ENCODE measurements at regions not wholly inside any gene's neighbourhood (a gene's known extent, or its start where the extent isn't known, plus 50 kb on each side); places are given as distances from the start of the nearest gene placed in this dataset.

- Histone ChIP-seq H3K9me2 (ENCODE audit: low read depth, low read length) (no peaks in the 10 kb centered on the region), H3K9me3 (ENCODE audit: low read length) (no peaks in the 10 kb centered on the region), H3K9ac (ENCODE audit: low read length) (no peak overlapping the region), H3F3A (ENCODE audit: insufficient read depth, low read length) (no peaks in the 10 kb centered on the region), H3K27ac (ENCODE audit: low read depth, low read length, poor library complexity, severe bottlenecking) (no peak overlapping the region), H3K36me3 (ENCODE audit: insufficient read depth, low read length) (no peaks in the 10 kb centered on the region), H2AFZ (ENCODE audit: low read length) (no peak overlapping the region), H4K20me1 (ENCODE audit: insufficient read depth, low read length) (no peaks in the 10 kb centered on the region), H3K4me2 (ENCODE audit: low read length) (no peak overlapping the region), H3K79me2 (ENCODE audit: insufficient read depth, low read length) (no peaks in the 10 kb centered on the region), H3K4me3 (ENCODE audit: low read depth, low read length, poor library complexity, severe bottlenecking) (no peak overlapping the region), H3K27me3 (ENCODE audit: insufficient read depth, low read length) (no peaks in the 10 kb centered on the region), H3K4me1 (ENCODE audit: insufficient read depth, low read length, severe bottlenecking) (no peaks in the 10 kb centered on the region)
- TF ChIP-seq CTCF (IDR thresholded peaks at IDR 0.05; ENCODE audit: low read length) (no peak), EZH2 (IDR thresholded peaks at IDR 0.05; ENCODE audit: borderline replicate concordance, low read length) (no peak)
Measured at GRCh38 chr2:150644298-150645067, 157.0 kb upstream of the RND3 start.

GRCh38 chr2:150643114-150643725 lies 155.8 kb upstream of the RND3 start:
- no peaks in the 10 kb centered on the region for H3K9me2 ChIP-seq (ENCODE audit: low read depth, low read length)
- TF ChIP-seq EZH2 (IDR thresholded peaks at IDR 0.05; ENCODE audit: borderline replicate concordance, low read length) (no peak), CTCF (IDR thresholded peaks at IDR 0.05; ENCODE audit: low read length) (no peak)

GRCh38 chr2:150640039-150640438 lies 152.6 kb upstream of the RND3 start:
- no peak overlapping the region for H2AFZ ChIP-seq (ENCODE audit: low read length)
- no peaks in the 10 kb centered on the region for H3F3A ChIP-seq (ENCODE audit: insufficient read depth, low read length)
- H4K20me1 ChIP-seq (ENCODE audit: insufficient read depth, low read length), result no peaks in the 10 kb centered on the region
- H3K9me2 ChIP-seq (ENCODE audit: low read depth, low read length), result no peaks in the 10 kb centered on the region
- H3K79me2 ChIP-seq (ENCODE audit: insufficient read depth, low read length), result no peaks in the 10 kb centered on the region
- no peak overlapping the region for H3K4me3 ChIP-seq (ENCODE audit: low read depth, low read length, poor library complexity, severe bottlenecking)
- TF ChIP-seq CTCF (IDR thresholded peaks at IDR 0.05; ENCODE audit: low read length) (no peak), EZH2 (IDR thresholded peaks at IDR 0.05; ENCODE audit: borderline replicate concordance, low read length) (no peak)
- no peaks in the 10 kb centered on the region for H3K9me3 ChIP-seq (ENCODE audit: low read length)
- no peak overlapping the region for H3K4me2 ChIP-seq (ENCODE audit: low read length)
- H3K4me1 ChIP-seq (ENCODE audit: insufficient read depth, low read length, severe bottlenecking), result no peaks in the 10 kb centered on the region
- no peaks in the 10 kb centered on the region for H3K36me3 ChIP-seq (ENCODE audit: insufficient read depth, low read length)
- H3K9ac ChIP-seq (ENCODE audit: low read length), result no peak overlapping the region
- no peaks in the 10 kb centered on the region for H3K27me3 ChIP-seq (ENCODE audit: insufficient read depth, low read length)
- no peak overlapping the region for H3K27ac ChIP-seq (ENCODE audit: low read depth, low read length, poor library complexity, severe bottlenecking)

More at GRCh38 chr2:150643114-150643725, 155.8 kb upstream of the RND3 start:
- H3K4me3 ChIP-seq (ENCODE audit: low read depth, low read length, poor library complexity, severe bottlenecking), result no peak overlapping the region
- no peaks in the 10 kb centered on the region for H3K27me3 ChIP-seq (ENCODE audit: insufficient read depth, low read length)
- H3K9ac ChIP-seq (ENCODE audit: low read length), result no peak overlapping the region
- H3K9me3 ChIP-seq (ENCODE audit: low read length), result no peaks in the 10 kb centered on the region
- H3K36me3 ChIP-seq (ENCODE audit: insufficient read depth, low read length), result no peaks in the 10 kb centered on the region
- H3F3A ChIP-seq (ENCODE audit: insufficient read depth, low read length), result no peaks in the 10 kb centered on the region
- H2AFZ ChIP-seq (ENCODE audit: low read length), result no peak overlapping the region
- no peaks in the 10 kb centered on the region for H3K4me1 ChIP-seq (ENCODE audit: insufficient read depth, low read length, severe bottlenecking)
- H3K79me2 ChIP-seq (ENCODE audit: insufficient read depth, low read length), result no peaks in the 10 kb centered on the region
- H3K27ac ChIP-seq (ENCODE audit: low read depth, low read length, poor library complexity, severe bottlenecking), result no peak overlapping the region
- H4K20me1 ChIP-seq (ENCODE audit: insufficient read depth, low read length), result no peaks in the 10 kb centered on the region
- no peak overlapping the region for H3K4me2 ChIP-seq (ENCODE audit: low read length)
